HG03460 (cell line): ENCODE measurements at regions not wholly inside any gene's neighbourhood (a gene's known extent, or its start where the extent isn't known, plus 50 kb on each side); places are given as distances from the start of the nearest gene placed in this dataset.
"Not testable (repeated sequence)": the region's sequence is repeated elsewhere in the genome, so short reads cannot be mapped to it uniquely, and the experiment has no call there.

Experiments
- ATAC-seq: cut with Tn5 transposase; IDR thresholded peaks from one replicate; pipeline ENCODE4 v1.9.1; 2021; ENCODE audit not compliant: unreplicated experiment

- no peak for ATAC-seq
These were observed 937.4 kb upstream of the GJE1 start for GRCh38 chr6:141195251-141195832.

DNA sequence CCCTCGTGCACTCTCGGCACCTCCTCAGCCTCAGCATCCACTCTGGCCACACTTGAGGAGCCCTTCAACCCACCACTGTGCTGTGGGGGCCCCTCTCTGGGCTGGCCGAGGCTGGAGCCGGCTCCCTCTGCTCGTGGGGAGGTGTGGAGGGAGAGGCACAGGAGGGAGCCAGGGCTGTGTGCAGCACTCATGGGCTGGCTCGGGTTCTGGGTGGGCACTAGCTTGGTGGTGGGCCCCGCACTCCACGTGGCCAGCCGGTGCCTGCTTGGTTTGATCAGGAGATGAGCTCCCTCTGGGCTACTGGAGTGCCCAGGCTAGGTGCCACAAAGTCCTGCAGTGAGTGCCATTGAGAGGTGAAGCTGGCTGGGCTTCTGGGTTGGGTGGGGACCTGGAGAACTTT is 949.4 kb upstream of the GJE1 start:
- ATAC-seq = no peak

DNA sequence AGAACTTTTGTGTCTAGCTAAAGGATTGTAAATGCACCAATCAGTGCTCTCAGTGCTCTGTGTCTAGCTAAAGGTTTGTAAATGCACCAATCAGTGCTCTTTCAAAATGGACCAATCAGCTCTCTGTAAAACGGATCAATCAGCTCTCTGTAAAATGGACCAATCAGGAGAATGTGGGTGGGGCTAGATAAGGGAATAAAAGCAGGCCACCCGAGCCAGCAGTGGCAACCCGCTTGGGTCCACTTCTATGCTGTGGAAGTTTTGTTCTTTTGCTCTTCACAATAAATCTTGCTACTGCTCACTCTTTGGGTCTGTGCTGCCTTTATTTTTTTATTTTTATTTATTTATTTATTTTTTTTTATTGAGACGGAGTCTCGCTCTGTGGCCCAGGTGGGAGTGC is 957.3 kb upstream of the GJE1 start:
- not testable (repeated sequence) for ATAC-seq

- no peak for ATAC-seq
These were observed 957.8 kb upstream of the GJE1 start for GRCh38 chr6:141174932-141175331.

DNA sequence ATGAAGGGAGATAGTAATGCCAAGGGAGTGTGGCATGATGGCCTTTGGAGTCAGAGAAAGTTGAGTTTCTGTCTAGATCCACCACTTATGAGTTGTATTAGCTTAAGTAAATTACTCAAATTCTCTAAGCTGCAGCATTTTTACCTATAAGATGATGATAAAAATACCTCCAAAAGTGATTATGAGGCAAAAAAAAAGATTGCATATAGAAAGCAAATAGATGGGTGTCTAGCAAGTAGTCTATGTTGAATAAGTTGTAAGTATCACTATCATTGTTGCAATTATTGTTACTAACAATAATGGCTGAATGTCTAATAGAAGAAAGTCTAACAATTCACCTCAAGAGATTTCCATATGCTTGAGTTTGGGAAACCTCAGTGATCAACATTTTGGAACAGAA is 959.2 kb upstream of the GJE1 start:
- no peak for ATAC-seq

GRCh38 chr6:141169419-141169818 is 963.3 kb upstream of the GJE1 start:
- no peak for ATAC-seq

GRCh38 chr6:141167945-141168344 is 964.8 kb upstream of the GJE1 start:
- no peak for ATAC-seq

DNA sequence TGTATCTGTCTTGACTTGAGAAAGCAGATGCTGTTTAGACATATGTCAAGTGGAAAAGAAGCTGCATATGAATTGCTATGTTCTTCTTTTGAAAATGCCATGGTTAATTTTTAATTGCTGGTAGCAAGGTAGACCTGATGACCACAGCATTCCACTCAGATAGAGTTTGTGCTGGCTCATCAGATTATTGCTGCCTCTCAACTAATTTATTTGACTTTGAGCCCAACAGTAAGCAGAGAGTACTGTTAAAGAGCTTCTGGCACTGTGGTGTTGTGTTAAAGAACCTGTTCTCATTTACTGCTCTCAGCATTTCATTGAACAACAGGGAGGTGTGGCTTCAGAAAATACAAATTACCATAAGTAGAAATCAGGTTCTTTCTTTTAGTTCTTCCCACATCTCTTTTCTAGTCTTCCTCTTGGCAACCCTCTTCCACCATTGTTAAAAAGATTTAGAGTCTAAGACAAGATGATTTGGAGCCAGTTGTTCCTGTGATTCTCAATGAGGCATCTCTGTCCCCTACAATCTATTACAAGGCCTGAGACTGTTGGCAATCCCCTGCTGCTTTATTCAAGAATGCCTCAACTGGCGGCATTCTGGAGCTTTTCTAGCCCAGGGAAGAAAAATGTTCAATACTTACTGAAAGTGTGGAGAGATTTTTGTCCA is 967.6 kb upstream of the GJE1 start:
- no peak for ATAC-seq

GRCh38 chr6:141164042-141164743 is 968.5 kb upstream of the GJE1 start:
- no peak for ATAC-seq

DNA sequence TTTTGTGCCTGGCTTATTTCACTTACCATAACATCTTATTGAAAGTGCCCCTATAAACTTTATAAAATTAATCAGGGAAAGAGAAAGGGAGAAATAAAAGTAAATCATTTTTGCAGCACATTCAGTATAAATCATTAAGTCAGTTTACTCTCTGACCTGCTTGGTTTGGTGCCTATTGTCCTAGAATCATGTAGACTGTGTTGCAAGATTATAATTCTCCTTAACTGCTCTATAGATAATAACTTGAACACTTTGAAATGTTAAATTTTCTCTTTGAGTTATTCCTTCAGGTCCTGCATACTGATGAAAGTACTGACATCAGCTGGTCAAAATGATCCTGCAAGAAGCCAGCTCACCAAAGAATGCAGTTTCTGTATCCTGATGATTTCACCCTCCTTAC is 969.6 kb upstream of the GJE1 start:
- no peak for ATAC-seq

DNA sequence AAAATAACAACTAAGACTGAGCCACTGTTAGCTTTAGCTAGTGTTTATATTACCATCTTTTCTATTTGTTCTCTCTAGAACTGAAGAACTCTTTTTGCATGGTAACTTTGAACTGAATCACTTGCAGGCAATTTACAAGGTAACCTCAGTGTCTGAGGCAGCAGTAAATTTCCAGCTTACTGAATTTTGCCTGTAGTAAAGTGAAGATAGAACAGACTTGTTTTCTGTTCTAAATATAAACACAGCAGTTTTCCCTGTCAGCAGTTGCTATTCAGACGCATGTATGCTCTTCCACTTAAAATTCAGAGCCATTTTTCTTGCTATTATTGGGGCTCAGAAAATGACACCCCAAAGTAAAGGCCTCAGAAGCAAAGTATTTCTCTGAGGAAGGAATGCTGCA is 974.0 kb upstream of the GJE1 start:
- no peak for ATAC-seq

DNA sequence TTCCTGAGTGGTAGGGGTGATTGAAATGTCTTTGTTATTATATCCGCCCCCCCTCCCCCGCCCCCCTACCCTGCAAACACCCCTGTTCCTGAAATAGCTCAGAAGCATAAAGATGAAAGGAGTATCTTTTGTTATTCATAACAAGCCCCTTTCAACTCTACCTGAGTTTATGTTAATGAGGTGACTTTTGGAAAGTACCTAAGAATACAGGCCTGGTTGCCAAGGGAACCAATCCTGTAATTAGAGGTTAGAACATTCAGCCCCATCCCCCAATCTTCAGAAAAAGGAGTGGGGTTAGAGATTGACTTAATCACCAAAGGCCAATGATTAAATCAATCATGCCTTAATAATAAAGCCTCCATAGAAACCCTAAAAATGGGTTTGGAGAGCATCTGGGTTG is 979.2 kb upstream of the GJE1 start:
- no peak for ATAC-seq

DNA sequence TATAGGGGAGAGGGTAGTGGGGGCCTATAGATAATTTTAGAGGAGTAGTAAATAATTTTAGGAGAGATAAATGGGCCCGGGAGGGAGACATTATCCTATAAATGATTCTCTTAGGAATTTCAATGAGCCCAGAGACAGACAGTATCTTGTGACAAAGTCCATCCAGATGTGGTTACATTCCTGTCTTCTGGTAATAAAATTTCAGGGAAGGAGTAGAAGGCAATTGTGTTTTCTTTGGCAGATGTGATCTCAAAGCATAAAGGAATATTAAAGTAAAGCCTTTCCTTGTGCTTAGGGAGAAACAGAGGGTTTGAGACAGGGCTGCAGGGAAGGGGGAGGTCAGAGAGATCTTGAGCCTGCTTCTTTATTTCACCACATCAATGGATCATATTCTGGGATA is 979.8 kb upstream of the GJE1 start:
- ATAC-seq = no peak

GRCh38 chr6:141151710-141152417 is 980.9 kb upstream of the GJE1 start:
- ATAC-seq = no peak

GRCh38 chr6:141141870-141142269 is 990.9 kb upstream of the GJE1 start:
- ATAC-seq = no peak

DNA sequence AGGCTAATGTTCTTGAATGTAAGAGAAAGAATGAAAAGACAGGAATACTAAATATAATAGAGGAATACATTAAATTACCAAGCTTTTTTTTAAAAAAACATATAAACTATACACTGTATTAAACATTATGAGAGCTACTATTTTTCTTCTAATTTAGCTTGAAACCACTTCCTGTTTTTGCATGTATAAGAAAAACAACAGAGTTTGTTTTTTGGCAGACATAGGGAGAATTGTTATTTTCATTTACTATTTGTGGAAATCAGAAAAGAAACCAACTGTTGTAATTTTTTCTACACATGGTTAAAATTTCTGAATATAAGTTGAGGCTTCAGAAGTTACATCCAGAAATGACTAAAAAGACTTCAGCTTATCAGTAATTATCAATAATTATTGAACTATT is 991.8 kb upstream of the GJE1 start:
- no peak for ATAC-seq

DNA sequence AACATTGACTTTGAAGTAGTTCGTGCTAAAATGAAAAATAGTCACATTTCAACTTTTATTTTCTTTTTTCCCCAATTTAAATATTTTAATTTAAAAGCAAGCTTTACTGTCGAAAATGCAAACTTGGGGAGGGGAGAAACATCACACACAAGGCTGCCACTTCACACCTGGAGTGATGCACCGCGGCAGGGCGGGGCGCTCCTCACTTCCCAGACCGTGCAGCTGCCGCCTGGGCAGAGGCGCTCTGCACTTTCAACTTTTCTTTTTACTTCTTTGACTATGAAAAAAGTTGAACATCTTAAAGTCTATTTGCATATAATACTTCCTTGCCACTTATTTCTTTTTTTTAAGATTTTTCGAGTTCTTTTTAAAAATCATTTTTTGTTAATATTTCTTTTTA is 993.3 kb upstream of the GJE1 start:
- ATAC-seq = no peak

- ATAC-seq = no peak
These were observed 998.0 kb upstream of the GJE1 start for GRCh38 chr6:141134723-141135122.

DNA sequence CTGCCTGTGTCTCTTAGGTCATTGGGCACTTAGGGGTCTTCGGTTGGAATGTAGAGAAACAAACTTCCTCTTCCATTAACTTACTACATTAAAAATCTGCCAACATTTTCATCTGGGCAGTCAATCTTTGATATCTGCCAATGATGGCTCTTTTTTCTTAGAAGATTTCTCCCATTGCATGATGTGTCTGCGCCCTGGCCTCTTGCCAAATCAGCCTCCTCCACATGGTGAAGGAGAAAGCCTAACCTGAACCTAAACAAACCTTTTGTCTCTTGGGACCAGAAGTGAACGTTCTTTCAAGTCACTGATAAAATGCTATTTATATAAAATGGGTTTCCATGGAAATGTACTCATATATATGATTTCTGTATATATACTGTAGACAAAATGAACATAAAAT is 998.9 kb upstream of the GJE1 start:
- ATAC-seq = no peak

- no peak for ATAC-seq
These were observed 999.4 kb upstream of the GJE1 start for GRCh38 chr6:141133346-141133745.

- no peak for ATAC-seq
These were observed 1001.1 kb upstream of the GJE1 start for GRCh38 chr6:141131616-141132015.

DNA sequence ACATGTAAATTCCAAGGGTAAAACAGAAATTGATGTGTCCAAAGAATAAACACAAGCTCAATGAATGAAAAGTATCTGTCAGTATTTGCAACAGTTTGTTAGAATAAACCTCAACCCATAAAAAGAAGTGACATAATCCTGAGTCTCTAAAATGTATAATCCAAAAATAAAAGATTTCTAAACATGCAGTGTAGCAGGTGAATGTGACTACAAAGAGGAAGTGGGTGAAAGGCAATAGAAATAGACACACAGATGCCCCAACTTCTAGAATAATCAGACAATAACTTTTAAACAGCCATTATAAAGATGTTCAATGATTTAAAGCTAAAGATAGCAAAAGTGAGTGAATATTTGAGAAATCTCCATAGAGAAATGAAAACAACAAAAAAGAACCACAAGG is 1009.2 kb upstream of the GJE1 start:
- no peak for ATAC-seq
